HG03342 (cell line): ENCODE measurements at regions not wholly inside any gene's neighbourhood (a gene's known extent, or its start where the extent isn't known, plus 50 kb on each side); places are given as distances from the start of the nearest gene placed in this dataset.
"Not testable (repeated sequence)": the region's sequence is repeated elsewhere in the genome, so short reads cannot be mapped to it uniquely, and the experiment has no call there.

Experiments used
- ATAC-seq: cut with Tn5 transposase; IDR thresholded peaks from one replicate; pipeline ENCODE4 v1.9.1; 2021; ENCODE audit warnings: mild to moderate bottlenecking, moderate library complexity; ENCODE audit not compliant: unreplicated experiment

- no peak for ATAC-seq
These were observed 357.2 kb upstream of the EPHA4 start for GRCh38 chr2:221929259-221929658.

- ATAC-seq, result no peak
These were observed 354.2 kb upstream of the EPHA4 start for GRCh38 chr2:221926327-221926726.

GRCh38 chr2:221924576-221924975 lies 352.5 kb upstream of the EPHA4 start:
- ATAC-seq, result no peak

- no peak for ATAC-seq
These were observed 343.8 kb upstream of the EPHA4 start for GRCh38 chr2:221915926-221916325.

- ATAC-seq, result no peak
These were observed 342.3 kb upstream of the EPHA4 start for GRCh38 chr2:221914334-221914880.

GRCh38 chr2:221911890-221912289 lies 339.8 kb upstream of the EPHA4 start:
- no peak for ATAC-seq

GRCh38 chr2:221911321-221911720 lies 339.2 kb upstream of the EPHA4 start:
- no peak for ATAC-seq

GRCh38 chr2:221908518-221908917 lies 336.4 kb upstream of the EPHA4 start:
- ATAC-seq, result no peak

- ATAC-seq, result no peak
These were observed 325.6 kb upstream of the EPHA4 start for GRCh38 chr2:221897718-221898117.

GRCh38 chr2:221896505-221897151 lies 324.5 kb upstream of the EPHA4 start:
- no peak for ATAC-seq

GRCh38 chr2:221895366-221896121 lies 323.4 kb upstream of the EPHA4 start:
- ATAC-seq, result no peak

GRCh38 chr2:221893501-221893900 lies 321.4 kb upstream of the EPHA4 start:
- ATAC-seq, result no peak

- ATAC-seq, result not testable (repeated sequence)
These were observed 319.9 kb upstream of the EPHA4 start for GRCh38 chr2:221892006-221892405.

GRCh38 chr2:221883976-221884375 lies 311.9 kb upstream of the EPHA4 start:
- ATAC-seq, result no peak

- no peak for ATAC-seq
These were observed 303.9 kb upstream of the EPHA4 start for GRCh38 chr2:221876016-221876415.

GRCh38 chr2:221874444-221874843 lies 302.3 kb upstream of the EPHA4 start:
- ATAC-seq, result no peak

GRCh38 chr2:221857719-221858118 lies 285.6 kb upstream of the EPHA4 start:
- ATAC-seq, result no peak

GRCh38 chr2:221853297-221853696 lies 281.2 kb upstream of the EPHA4 start:
- ATAC-seq, result no peak

GRCh38 chr2:221851531-221852045 lies 279.5 kb upstream of the EPHA4 start:
- no peak for ATAC-seq

GRCh38 chr2:221850076-221850475 lies 278.0 kb upstream of the EPHA4 start:
- no peak for ATAC-seq

- no peak for ATAC-seq
These were observed 276.2 kb upstream of the EPHA4 start for GRCh38 chr2:221848286-221848685.

- ATAC-seq, result no peak
These were observed 272.9 kb upstream of the EPHA4 start for GRCh38 chr2:221845021-221845365.
